HG03135 (cell line): ENCODE measurements at regions not wholly inside any gene's neighbourhood (a gene's known extent, or its start where the extent isn't known, plus 50 kb on each side); places are given as distances from the start of the nearest gene placed in this dataset.
"Not testable (repeated sequence)": the region's sequence is repeated elsewhere in the genome, so short reads cannot be mapped to it uniquely, and the experiment has no call there.

Experiments
- ATAC-seq: cut with Tn5 transposase; IDR thresholded peaks from one replicate; pipeline ENCODE4 v1.9.1; 2021; ENCODE audit warnings: mild to moderate bottlenecking, moderate library complexity; ENCODE audit not compliant: unreplicated experiment

- ATAC-seq, result no peak
These were observed 257.4 kb downstream of the KCNJ2 start for GRCh38 chr17:70426752-70427151.

GRCh38 chr17:70434536-70435490 lies 265.5 kb downstream of the KCNJ2 start:
- ATAC-seq, result no peak

GRCh38 chr17:70437656-70438055 lies 268.3 kb downstream of the KCNJ2 start:
- no peak for ATAC-seq

GRCh38 chr17:70446446-70446845 lies 277.1 kb downstream of the KCNJ2 start:
- ATAC-seq, result no peak

GRCh38 chr17:70447588-70447987 lies 278.3 kb downstream of the KCNJ2 start:
- no peak for ATAC-seq

GRCh38 chr17:70453075-70453474 lies 283.7 kb downstream of the KCNJ2 start:
- not testable (repeated sequence) for ATAC-seq

- ATAC-seq, result no peak
These were observed 285.0 kb downstream of the KCNJ2 start for GRCh38 chr17:70454377-70454776.

- no peak for ATAC-seq
These were observed 285.6 kb downstream of the KCNJ2 start for GRCh38 chr17:70454908-70455307.

- ATAC-seq, result no peak
These were observed 295.7 kb downstream of the KCNJ2 start for GRCh38 chr17:70464995-70465394.

- no peak for ATAC-seq
These were observed 299.3 kb downstream of the KCNJ2 start for GRCh38 chr17:70468661-70469060.

- no peak for ATAC-seq
These were observed 303.7 kb downstream of the KCNJ2 start for GRCh38 chr17:70473049-70473448.

- no peak for ATAC-seq
These were observed 307.0 kb downstream of the KCNJ2 start for GRCh38 chr17:70476368-70476767.

- no peak for ATAC-seq
These were observed 309.6 kb downstream of the KCNJ2 start for GRCh38 chr17:70478902-70479301.

GRCh38 chr17:70479779-70480178 lies 310.4 kb downstream of the KCNJ2 start:
- ATAC-seq, result no peak

GRCh38 chr17:70483624-70484023 lies 314.3 kb downstream of the KCNJ2 start:
- no peak for ATAC-seq

- no peak for ATAC-seq
These were observed 314.7 kb downstream of the KCNJ2 start for GRCh38 chr17:70484050-70484449.

GRCh38 chr17:70484496-70484895 lies 315.2 kb downstream of the KCNJ2 start:
- ATAC-seq, result no peak

- ATAC-seq, result no peak
These were observed 323.0 kb downstream of the KCNJ2 start for GRCh38 chr17:70492368-70492767.

- no peak for ATAC-seq
These were observed 324.0 kb downstream of the KCNJ2 start for GRCh38 chr17:70493277-70493874.

- ATAC-seq, result no peak
These were observed 329.3 kb downstream of the KCNJ2 start for GRCh38 chr17:70498631-70499030.

- ATAC-seq, result no peak
These were observed 329.9 kb downstream of the KCNJ2 start for GRCh38 chr17:70499067-70499786.

GRCh38 chr17:70503449-70503848 lies 334.1 kb downstream of the KCNJ2 start:
- no peak for ATAC-seq
